Natural killer cell (primary cell): ENCODE measurements at regions not wholly inside any gene's neighbourhood (a gene's known extent, or its start where the extent isn't known, plus 50 kb on each side); places are given as distances from the start of the nearest gene placed in this dataset.

Source experiments
- ATAC-seq, 3 donors: fragments of 150-1000 bp in 2 of 3; fragments of 200-7000 bp in 1 of 3; cut with Tn5 transposase; 1 replicate in 1 of 3; 2 replicates in 2 of 3; pipeline ENCODE4 v1.10.0; 2021; ENCODE audit warnings: mild to moderate bottlenecking in 2 of 3, moderate library complexity in 2 of 3
- DNase-seq, 2 donors: peaks; one replicate each; pipeline versions ENCODE4 v3.0.0 to v3.0.0-alpha.2; 2013 to 2021; ENCODE audit warnings: mixed read lengths in 1 of 2
- H3K27ac ChIP-seq: one replicate; pipeline ENCODE4 v1.5.1; 2013; ENCODE audit warnings: mild to moderate bottlenecking, low read length
- H3K27me3 ChIP-seq: one replicate; pipeline ENCODE4 v1.6.1; 2013; ENCODE audit warnings: low read length; ENCODE audit not compliant: control insufficient read depth, insufficient read depth
- H3K36me3 ChIP-seq: one replicate; pipeline ENCODE4 v1.6.1; 2013; ENCODE audit warnings: low read length; ENCODE audit not compliant: control insufficient read depth, insufficient read depth
- H3K4me1 ChIP-seq: one replicate; pipeline ENCODE4 v1.6.1; 2013; ENCODE audit warnings: low read length; ENCODE audit not compliant: control insufficient read depth, insufficient read depth
- H3K4me3 ChIP-seq: one replicate; pipeline ENCODE4 v1.5.1; 2013; ENCODE audit warnings: low read length
- H3K9me3 ChIP-seq: one replicate; pipeline ENCODE4 v1.6.1; 2013; ENCODE audit warnings: low read length; ENCODE audit not compliant: control insufficient read depth, insufficient read depth
- H3K27ac Mint-ChIP-seq, 2 donors: one replicate each; pipeline ENCODE4 v1.8.0; 2022; ENCODE audit warnings: mild to moderate bottlenecking in 2 of 2, mixed read lengths in 2 of 2, moderate library complexity in 1 of 2
- H3K27me3 Mint-ChIP-seq, 2 donors: one replicate each; pipeline ENCODE4 v1.8.0; 2022; ENCODE audit warnings: low read depth in 2 of 2, mixed read lengths in 2 of 2
- H3K36me3 Mint-ChIP-seq: one replicate; pipeline ENCODE4 v1.8.0; 2022; ENCODE audit warnings: mixed read lengths
- H3K4me1 Mint-ChIP-seq, 2 donors: one replicate each; pipeline ENCODE4 v1.8.0; 2022; ENCODE audit warnings: mixed read lengths in 2 of 2
- H3K4me3 Mint-ChIP-seq: one replicate; pipeline ENCODE4 v1.8.0; 2022; ENCODE audit warnings: mild to moderate bottlenecking, moderate library complexity, mixed read lengths
- H3K9me3 Mint-ChIP-seq, 2 donors: one replicate each; pipeline ENCODE4 v1.8.0; 2022; ENCODE audit warnings: mixed read lengths in 2 of 2
- WGBS: methylation state at CpG from one replicate; pipeline ENCODE4 v1.1.7; 2013; ENCODE audit warnings: missing lambda C conversion rate; ENCODE audit not compliant: insufficient coverage; 5-methylcytosine and 5-hydroxymethylcytosine counted together
- intact Hi-C: fragments of 100-400 bp; cut with micrococcal nuclease; formaldehyde crosslinking; loops from one replicate; pipeline ENCODE4 v1.14.2; 2022
- TF ChIP-seq, protein P1 (sequence below): fragments of 200-600 bp; IDR thresholded peaks from one replicate; pipeline ENCODE4 v1.8.0; 2022; ENCODE audit warnings: antibody characterized with exemption

DNA sequence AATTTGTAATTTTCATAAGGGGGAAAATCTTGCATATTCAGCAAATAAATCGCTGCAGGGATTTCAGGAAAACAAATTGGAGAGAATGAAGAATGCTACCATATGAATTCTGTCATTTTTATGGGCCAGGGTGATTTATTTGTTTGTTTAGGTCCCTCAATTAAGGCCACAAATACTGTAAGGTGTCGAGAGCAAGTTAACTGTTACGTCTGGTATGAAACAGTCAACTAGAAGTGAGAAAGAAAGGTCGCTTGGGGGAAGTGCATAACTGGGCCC is 166.9 kb upstream of the TSHZ2 start:
- no peak overlapping the region for H3K27ac ChIP-seq
- no peaks in the 10 kb centered on the region for H3K4me1 ChIP-seq
- ATAC-seq, result no peak
- H3K4me3 ChIP-seq, result no peak overlapping the region
- Mint-ChIP-seq H3K9me3 (no peaks in the 10 kb centered on the region), H3K27me3 (peaks cover 6 to 14% of the 10 kb centered on the region in 2 donors), H3K36me3 (no peaks in the 10 kb centered on the region), H3K4me1 (no peaks in the 10 kb centered on the region), H3K27ac (no peak overlapping the region), H3K4me3 (no peak overlapping the region)
- DNase-seq, result no peak
- 64% methylated on average over 4 of the region's 4 CpGs for WGBS
- intact Hi-C loops, result no loop called here
- TF ChIP-seq, protein P1, sequence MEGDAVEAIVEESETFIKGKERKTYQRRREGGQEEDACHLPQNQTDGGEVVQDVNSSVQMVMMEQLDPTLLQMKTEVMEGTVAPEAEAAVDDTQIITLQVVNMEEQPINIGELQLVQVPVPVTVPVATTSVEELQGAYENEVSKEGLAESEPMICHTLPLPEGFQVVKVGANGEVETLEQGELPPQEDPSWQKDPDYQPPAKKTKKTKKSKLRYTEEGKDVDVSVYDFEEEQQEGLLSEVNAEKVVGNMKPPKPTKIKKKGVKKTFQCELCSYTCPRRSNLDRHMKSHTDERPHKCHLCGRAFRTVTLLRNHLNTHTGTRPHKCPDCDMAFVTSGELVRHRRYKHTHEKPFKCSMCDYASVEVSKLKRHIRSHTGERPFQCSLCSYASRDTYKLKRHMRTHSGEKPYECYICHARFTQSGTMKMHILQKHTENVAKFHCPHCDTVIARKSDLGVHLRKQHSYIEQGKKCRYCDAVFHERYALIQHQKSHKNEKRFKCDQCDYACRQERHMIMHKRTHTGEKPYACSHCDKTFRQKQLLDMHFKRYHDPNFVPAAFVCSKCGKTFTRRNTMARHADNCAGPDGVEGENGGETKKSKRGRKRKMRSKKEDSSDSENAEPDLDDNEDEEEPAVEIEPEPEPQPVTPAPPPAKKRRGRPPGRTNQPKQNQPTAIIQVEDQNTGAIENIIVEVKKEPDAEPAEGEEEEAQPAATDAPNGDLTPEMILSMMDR, result no peak
- no peaks in the 10 kb centered on the region for H3K9me3 ChIP-seq
- H3K27me3 ChIP-seq, result no peaks in the 10 kb centered on the region
- no peaks in the 10 kb centered on the region for H3K36me3 ChIP-seq

DNA sequence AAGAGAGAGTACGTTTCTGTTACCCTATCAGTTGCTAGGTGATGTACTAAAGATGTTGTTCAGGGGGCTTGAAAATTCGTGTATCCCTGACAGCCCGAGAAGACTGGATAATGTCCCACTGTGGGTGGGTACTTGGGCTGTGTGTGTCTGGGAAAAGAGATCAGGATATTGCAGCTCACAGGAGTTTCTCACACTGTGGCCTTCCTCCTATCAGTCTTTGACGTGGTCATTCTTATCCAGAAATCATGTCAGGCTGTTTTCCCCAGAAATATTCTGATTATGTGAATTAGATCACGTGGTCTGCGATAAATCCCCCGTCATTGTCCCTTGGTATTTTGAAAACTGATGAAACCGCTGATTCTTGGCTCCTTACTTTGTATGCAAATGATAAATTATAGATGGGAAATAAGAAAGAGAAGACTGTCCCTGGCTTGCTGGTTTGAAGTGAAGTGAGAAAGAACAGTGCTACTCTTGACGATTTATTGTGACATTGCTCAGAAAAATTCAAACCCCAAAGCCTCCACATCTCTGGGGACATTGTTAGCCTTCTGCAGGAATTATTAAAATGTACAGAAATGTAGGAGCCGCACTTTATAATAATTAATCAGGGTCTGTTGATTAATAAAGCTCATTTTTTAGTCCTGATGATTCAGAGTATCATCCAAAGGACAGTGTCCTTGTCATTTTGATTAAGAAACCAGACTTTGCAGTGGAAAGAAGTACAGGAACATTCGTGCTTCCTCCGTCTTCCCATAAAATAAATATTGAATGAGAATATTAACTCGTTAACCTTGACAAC is 167.5 kb upstream of the TSHZ2 start:
- no peak overlapping the region for H3K4me3 ChIP-seq
- no peak overlapping the region for H3K27ac ChIP-seq
- no peaks in the 10 kb centered on the region for H3K9me3 ChIP-seq
- DNase-seq (no peak), ATAC-seq (no peak)
- Mint-ChIP-seq H3K4me3 (no peak overlapping the region), H3K4me1 (no peaks in the 10 kb centered on the region), H3K9me3 (no peaks in the 10 kb centered on the region), H3K27me3 (peaks cover 6 to 13% of the 10 kb centered on the region in 2 donors), H3K27ac (no peak overlapping the region), H3K36me3 (no peaks in the 10 kb centered on the region)
- no peaks in the 10 kb centered on the region for H3K27me3 ChIP-seq
- H3K4me1 ChIP-seq, result no peaks in the 10 kb centered on the region
- TF ChIP-seq, protein P1, result no peak
- H3K36me3 ChIP-seq, result no peaks in the 10 kb centered on the region
- intact Hi-C loops, result no loop called here
- 77% methylated on average over 11 of the region's 13 CpGs for WGBS

DNA sequence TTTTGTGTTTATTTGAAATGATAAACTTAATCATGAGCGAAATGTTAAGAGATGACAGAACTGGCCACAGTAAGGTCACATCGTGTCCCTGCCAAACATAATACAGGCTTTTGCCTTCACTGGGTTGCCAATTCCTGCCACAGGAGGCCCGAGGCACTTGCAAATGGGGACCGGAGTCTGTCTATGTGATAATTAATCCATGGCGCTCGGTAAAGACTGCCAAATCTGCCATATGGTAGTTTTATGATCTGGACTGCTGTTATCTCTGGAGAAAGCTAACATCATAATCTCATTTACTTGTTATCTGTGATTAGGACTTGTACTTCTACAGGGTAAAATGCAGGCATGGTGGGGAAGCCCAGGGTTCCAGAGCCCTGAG is 170.5 kb upstream of the TSHZ2 start:
- H3K27ac Mint-ChIP-seq, result no peak overlapping the region
- H3K9me3 Mint-ChIP-seq, result no peaks in the 10 kb centered on the region
- TF ChIP-seq, protein P1, result no peak
- H3K27me3 Mint-ChIP-seq, result peaks cover 4 to 7% of the 10 kb centered on the region in 2 donors
- H3K27ac ChIP-seq, result no peak overlapping the region
- no peaks in the 10 kb centered on the region for H3K9me3 ChIP-seq
- H3K4me1 ChIP-seq, result no peaks in the 10 kb centered on the region
- H3K36me3 Mint-ChIP-seq, result no peaks in the 10 kb centered on the region
- DNase-seq (no peak), ATAC-seq (no peak)
- 89% methylated on average over 6 of the region's 6 CpGs for WGBS
- no peaks in the 10 kb centered on the region for H3K36me3 ChIP-seq
- H3K4me1 Mint-ChIP-seq, result no peaks in the 10 kb centered on the region
- H3K27me3 ChIP-seq, result no peaks in the 10 kb centered on the region
- no peak overlapping the region for H3K4me3 ChIP-seq
- intact Hi-C loops, result no loop called here
- no peak overlapping the region for H3K4me3 Mint-ChIP-seq
